GM13977 (cell line): ENCODE measurements at regions not wholly inside any gene's neighbourhood (a gene's known extent, or its start where the extent isn't known, plus 50 kb on each side); places are given as distances from the start of the nearest gene placed in this dataset.

Experiments
- DNase-seq: peaks from one replicate; pipeline ENCODE4 v3.0.0; 2012; ENCODE audit warnings: low spot score
- CTCF ChIP-seq: IDR thresholded peaks from 2 replicates; pipeline ENCODE4 v1.5.1; 2012; ENCODE audit warnings: mild to moderate bottlenecking, control low read depth; ENCODE audit not compliant: insufficient read depth; ENCODE audit errors: extremely low read depth, missing control alignments
- in situ Hi-C: fragments of 300-500 bp; cut with MboI; formaldehyde crosslinking; loops from one replicate; pipeline ENCODE4 v1.12.0; 2022; ENCODE audit warnings: low sequenced_read_pairs, low pct_unique_long_range_greater_than_20kb, mixed read lengths, inconsistent platforms; ENCODE audit not compliant: unreplicated experiment

GRCh38 chr6:54618572-54618971, 228.0 kb upstream of the FAM83B start:
- in situ Hi-C loops = no loop called here
- TF ChIP-seq CTCF = no peak
- DNase-seq = no peak

GRCh38 chr6:54619102-54619501, 227.5 kb upstream of the FAM83B start:
- no peak for TF ChIP-seq CTCF

GRCh38 chr6:54621285-54621684, 225.3 kb upstream of the FAM83B start:
- in situ Hi-C loops = no loop called here
- no peak for DNase-seq
- peak; percentile 26 for TF ChIP-seq CTCF

More at GRCh38 chr6:54619102-54619501, 227.5 kb upstream of the FAM83B start:
- in situ Hi-C loops = no loop called here
- DNase-seq = no peak

- DNase-seq = no peak
- TF ChIP-seq CTCF = no peak
- in situ Hi-C loops = no loop called here
Measured at GRCh38 chr6:54624216-54624615, 222.4 kb upstream of the FAM83B start.

- no peak for DNase-seq
- in situ Hi-C loops = no loop called here
- no peak for TF ChIP-seq CTCF
Measured at GRCh38 chr6:54624779-54625178, 221.8 kb upstream of the FAM83B start.

- DNase-seq = no peak
- in situ Hi-C loops = no loop called here
- no peak for TF ChIP-seq CTCF
Measured at GRCh38 chr6:54629131-54629530, 217.4 kb upstream of the FAM83B start.
